Fibroblast of lung (primary cell): ENCODE measurements at regions not wholly inside any gene's neighbourhood (a gene's known extent, or its start where the extent isn't known, plus 50 kb on each side); places are given as distances from the start of the nearest gene placed in this dataset.

ENCODE experiments used
- EZH2 ChIP-seq: IDR thresholded peaks from 2 replicates; pipeline ENCODE4 v1.5.1; 2012; ENCODE audit warnings: low read length, control low read depth, mild to moderate bottlenecking; ENCODE audit errors: missing control alignments
- TF ChIP-seq, protein P1 (sequence below), 2 donors: IDR thresholded peaks in 1 of 2; conservative IDR thresholded peaks in 1 of 2; 1 replicate in 1 of 2; 2 replicates in 1 of 2; pipeline ENCODE4 v1.5.1; 2011 to 2012; ENCODE audit warnings: low read length in 2 of 2, control low read depth in 1 of 2, inconsistent platforms in 1 of 2, low read depth in 1 of 2, mild to moderate bottlenecking in 1 of 2

DNA sequence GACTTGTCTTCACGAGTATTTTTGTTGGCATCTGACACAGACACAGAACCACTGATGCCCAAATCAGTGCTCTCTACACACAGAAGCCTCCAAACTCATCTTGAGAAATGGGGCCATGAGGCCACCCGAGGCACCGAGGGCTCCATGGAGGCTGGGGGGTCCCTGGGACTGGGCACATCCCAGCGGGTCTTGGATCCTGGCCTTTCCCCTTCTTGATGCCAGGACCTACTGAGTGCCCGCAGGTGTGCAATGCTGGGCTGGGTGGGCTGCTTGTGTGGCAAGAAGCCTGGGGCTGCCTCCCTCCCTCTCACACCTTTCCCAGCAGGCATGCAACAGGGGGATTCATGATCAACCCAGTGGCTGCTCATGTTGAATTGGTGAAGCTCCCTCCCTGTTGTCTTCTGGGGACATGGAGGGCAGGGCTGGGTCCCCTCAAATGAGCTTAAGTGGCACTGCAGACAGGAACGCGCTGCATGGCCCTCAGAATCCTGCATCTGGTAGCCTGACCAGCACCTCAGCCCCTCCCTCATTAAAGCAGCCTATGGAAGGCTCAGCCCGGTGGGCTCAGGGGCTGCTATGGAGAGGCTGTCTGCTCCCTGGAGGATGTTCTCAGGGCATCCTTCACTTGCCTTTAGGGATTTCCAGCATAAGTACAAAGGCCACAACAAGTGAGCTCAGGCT lies 63.7 kb upstream of the SIMC1 start:
- TF ChIP-seq, protein P1, sequence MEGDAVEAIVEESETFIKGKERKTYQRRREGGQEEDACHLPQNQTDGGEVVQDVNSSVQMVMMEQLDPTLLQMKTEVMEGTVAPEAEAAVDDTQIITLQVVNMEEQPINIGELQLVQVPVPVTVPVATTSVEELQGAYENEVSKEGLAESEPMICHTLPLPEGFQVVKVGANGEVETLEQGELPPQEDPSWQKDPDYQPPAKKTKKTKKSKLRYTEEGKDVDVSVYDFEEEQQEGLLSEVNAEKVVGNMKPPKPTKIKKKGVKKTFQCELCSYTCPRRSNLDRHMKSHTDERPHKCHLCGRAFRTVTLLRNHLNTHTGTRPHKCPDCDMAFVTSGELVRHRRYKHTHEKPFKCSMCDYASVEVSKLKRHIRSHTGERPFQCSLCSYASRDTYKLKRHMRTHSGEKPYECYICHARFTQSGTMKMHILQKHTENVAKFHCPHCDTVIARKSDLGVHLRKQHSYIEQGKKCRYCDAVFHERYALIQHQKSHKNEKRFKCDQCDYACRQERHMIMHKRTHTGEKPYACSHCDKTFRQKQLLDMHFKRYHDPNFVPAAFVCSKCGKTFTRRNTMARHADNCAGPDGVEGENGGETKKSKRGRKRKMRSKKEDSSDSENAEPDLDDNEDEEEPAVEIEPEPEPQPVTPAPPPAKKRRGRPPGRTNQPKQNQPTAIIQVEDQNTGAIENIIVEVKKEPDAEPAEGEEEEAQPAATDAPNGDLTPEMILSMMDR (conservative IDR thresholded peaks at IDR 0.05 in 1 of 2, IDR thresholded peaks at IDR 0.05 in 1 of 2; ENCODE audit: low read depth in 1 of 2, low read length in 2 of 2): no peak
- no peak for TF ChIP-seq EZH2
